OCI-LY1 (cell line): ENCODE measurements at regions not wholly inside any gene's neighbourhood (a gene's known extent, or its start where the extent isn't known, plus 50 kb on each side); places are given as distances from the start of the nearest gene placed in this dataset.

Experiments
- EZH2 ChIP-seq: fragments of 200-600 bp; sonication (generic), shearing (Covaris generic); IDR thresholded peaks from 2 replicates; pipeline ENCODE4 v1.8.0; 2017; ENCODE audit warnings: borderline replicate concordance, mixed run types, mild to moderate bottlenecking, antibody characterized with exemption, low read length, moderate library complexity, mixed read lengths
- TF ChIP-seq, protein P1 (sequence below): fragments of 200-600 bp; sonication (generic), shearing (Covaris generic); IDR thresholded peaks from 2 replicates; pipeline ENCODE4 v1.5.1; 2017; ENCODE audit warnings: mild to moderate bottlenecking, antibody characterized with exemption, low read length, moderate library complexity, mixed read lengths

GRCh38 chr1:5364591-5364990 lies 627.6 kb downstream of the NPHP4 start:
- TF ChIP-seq, protein P1, sequence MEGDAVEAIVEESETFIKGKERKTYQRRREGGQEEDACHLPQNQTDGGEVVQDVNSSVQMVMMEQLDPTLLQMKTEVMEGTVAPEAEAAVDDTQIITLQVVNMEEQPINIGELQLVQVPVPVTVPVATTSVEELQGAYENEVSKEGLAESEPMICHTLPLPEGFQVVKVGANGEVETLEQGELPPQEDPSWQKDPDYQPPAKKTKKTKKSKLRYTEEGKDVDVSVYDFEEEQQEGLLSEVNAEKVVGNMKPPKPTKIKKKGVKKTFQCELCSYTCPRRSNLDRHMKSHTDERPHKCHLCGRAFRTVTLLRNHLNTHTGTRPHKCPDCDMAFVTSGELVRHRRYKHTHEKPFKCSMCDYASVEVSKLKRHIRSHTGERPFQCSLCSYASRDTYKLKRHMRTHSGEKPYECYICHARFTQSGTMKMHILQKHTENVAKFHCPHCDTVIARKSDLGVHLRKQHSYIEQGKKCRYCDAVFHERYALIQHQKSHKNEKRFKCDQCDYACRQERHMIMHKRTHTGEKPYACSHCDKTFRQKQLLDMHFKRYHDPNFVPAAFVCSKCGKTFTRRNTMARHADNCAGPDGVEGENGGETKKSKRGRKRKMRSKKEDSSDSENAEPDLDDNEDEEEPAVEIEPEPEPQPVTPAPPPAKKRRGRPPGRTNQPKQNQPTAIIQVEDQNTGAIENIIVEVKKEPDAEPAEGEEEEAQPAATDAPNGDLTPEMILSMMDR = no peak
- no peak for TF ChIP-seq EZH2
